Right lobe of liver (tissue), 4 donors: ENCODE measurements at regions not wholly inside any gene's neighbourhood (a gene's known extent, or its start where the extent isn't known, plus 50 kb on each side); places are given as distances from the start of the nearest gene placed in this dataset.

ENCODE experiments used
- POLR2A ChIP-seq: fragments of 450-650 bp; IDR thresholded peaks from one replicate; pipeline ENCODE4 v1.6.1; 2017; ENCODE audit warnings: antibody characterized with exemption, mild to moderate bottlenecking
- TF ChIP-seq, protein P1 (sequence below), 4 donors: fragments of 200-600 bp in 3 of 4; fragments of 450-650 bp in 1 of 4; IDR thresholded peaks; one replicate each; pipeline versions ENCODE4 v1.5.1 to v1.8.0; 2016 to 2022; ENCODE audit warnings: antibody characterized with exemption in 4 of 4, mild to moderate bottlenecking in 2 of 4
- donor health status: DM: no; HTN: no; CAD: no.
- donor health status: DM: no; HTN: no; CAD: no.
- donor health status: DM: no; HTN: yes; CAD: no.

DNA sequence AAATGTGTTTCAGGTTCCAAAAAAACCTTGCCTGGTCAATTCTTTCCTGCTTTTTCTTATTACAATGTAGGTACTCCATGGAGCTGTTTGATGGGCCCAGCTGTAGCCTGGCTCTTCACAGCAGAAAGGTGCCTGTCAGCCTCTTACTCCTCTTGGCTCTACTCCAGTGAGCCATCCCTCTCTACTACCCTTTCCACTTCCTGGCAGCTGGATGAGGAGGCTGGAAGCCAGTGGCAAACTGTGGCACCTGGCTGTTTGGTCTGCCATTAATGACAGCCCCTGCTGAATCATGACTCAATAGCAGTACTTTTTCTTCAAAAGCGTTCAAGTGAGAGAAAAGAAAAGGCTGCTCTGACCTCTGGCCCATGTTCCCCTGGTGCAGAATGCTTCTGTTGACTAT lies 618.1 kb downstream of the PYDC2 start:
- TF ChIP-seq, protein P1, sequence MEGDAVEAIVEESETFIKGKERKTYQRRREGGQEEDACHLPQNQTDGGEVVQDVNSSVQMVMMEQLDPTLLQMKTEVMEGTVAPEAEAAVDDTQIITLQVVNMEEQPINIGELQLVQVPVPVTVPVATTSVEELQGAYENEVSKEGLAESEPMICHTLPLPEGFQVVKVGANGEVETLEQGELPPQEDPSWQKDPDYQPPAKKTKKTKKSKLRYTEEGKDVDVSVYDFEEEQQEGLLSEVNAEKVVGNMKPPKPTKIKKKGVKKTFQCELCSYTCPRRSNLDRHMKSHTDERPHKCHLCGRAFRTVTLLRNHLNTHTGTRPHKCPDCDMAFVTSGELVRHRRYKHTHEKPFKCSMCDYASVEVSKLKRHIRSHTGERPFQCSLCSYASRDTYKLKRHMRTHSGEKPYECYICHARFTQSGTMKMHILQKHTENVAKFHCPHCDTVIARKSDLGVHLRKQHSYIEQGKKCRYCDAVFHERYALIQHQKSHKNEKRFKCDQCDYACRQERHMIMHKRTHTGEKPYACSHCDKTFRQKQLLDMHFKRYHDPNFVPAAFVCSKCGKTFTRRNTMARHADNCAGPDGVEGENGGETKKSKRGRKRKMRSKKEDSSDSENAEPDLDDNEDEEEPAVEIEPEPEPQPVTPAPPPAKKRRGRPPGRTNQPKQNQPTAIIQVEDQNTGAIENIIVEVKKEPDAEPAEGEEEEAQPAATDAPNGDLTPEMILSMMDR (IDR thresholded peaks at IDR 0.05) = no peak
- no peak for TF ChIP-seq POLR2A
